Loucy (cell line): ENCODE measurements at regions not wholly inside any gene's neighbourhood (a gene's known extent, or its start where the extent isn't known, plus 50 kb on each side); places are given as distances from the start of the nearest gene placed in this dataset.

Experiments
- EZH2phosphoT487 ChIP-seq: fragments of 200-600 bp; IDR thresholded peaks from 2 replicates; pipeline ENCODE4 v1.6.1; 2018; ENCODE audit warnings: antibody characterized with exemption, mild to moderate bottlenecking, moderate library complexity, borderline replicate concordance
- TF ChIP-seq, protein P1 (sequence below): fragments of 200-600 bp; sonication (generic); conservative IDR thresholded peaks from 2 replicates; pipeline ENCODE4 v1.5.1; 2014; ENCODE audit warnings: mild to moderate bottlenecking, antibody characterized with exemption, low read length

DNA sequence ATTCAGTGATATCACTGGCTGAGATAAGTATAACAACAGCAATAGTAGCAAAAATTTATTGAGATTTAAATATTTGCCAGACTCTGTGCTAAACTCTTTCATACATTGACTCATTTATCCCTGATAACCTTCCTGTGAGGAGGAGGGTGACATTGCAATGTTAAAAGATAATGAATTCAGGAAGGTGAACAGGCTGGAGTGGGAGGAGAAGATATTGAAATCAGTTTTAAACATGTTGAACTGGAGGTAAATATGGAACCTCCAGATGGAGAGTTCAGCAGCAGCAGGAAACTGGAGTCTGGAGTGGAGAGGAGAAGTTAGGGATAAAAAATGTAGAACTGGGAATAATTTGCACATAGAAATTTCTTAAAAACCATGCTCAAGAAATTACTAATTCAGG lies 142.0 kb upstream of the FAT3 start:
- TF ChIP-seq, protein P1, sequence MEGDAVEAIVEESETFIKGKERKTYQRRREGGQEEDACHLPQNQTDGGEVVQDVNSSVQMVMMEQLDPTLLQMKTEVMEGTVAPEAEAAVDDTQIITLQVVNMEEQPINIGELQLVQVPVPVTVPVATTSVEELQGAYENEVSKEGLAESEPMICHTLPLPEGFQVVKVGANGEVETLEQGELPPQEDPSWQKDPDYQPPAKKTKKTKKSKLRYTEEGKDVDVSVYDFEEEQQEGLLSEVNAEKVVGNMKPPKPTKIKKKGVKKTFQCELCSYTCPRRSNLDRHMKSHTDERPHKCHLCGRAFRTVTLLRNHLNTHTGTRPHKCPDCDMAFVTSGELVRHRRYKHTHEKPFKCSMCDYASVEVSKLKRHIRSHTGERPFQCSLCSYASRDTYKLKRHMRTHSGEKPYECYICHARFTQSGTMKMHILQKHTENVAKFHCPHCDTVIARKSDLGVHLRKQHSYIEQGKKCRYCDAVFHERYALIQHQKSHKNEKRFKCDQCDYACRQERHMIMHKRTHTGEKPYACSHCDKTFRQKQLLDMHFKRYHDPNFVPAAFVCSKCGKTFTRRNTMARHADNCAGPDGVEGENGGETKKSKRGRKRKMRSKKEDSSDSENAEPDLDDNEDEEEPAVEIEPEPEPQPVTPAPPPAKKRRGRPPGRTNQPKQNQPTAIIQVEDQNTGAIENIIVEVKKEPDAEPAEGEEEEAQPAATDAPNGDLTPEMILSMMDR: no peak
- no peak for TF ChIP-seq EZH2phosphoT487
